Stomach smooth muscle (tissue), 2 donors: ENCODE measurements at regions not wholly inside any gene's neighbourhood (a gene's known extent, or its start where the extent isn't known, plus 50 kb on each side); places are given as distances from the start of the nearest gene placed in this dataset.

ENCODE experiments used
- H3K27ac ChIP-seq: one replicate; pipeline ENCODE4 v1.7.0; 2013; ENCODE audit warnings: mild to moderate bottlenecking, low read length, inconsistent platforms
- H3K27me3 ChIP-seq, 2 donors: one replicate each; pipeline ENCODE4 v1.7.0; 2013; ENCODE audit warnings: low read length in 2 of 2; ENCODE audit not compliant: insufficient read depth in 2 of 2, control insufficient read depth in 1 of 2
- H3K36me3 ChIP-seq, 2 donors: one replicate each; pipeline ENCODE4 v1.7.0; 2013; ENCODE audit warnings: low read length in 2 of 2; ENCODE audit not compliant: control insufficient read depth in 2 of 2, insufficient read depth in 2 of 2
- H3K4me1 ChIP-seq: one replicate; pipeline ENCODE4 v1.7.0; 2013; ENCODE audit warnings: low read length; ENCODE audit not compliant: control insufficient read depth, insufficient read depth
- H3K4me3 ChIP-seq, 2 donors: one replicate each; pipeline ENCODE4 v1.7.0; 2013; ENCODE audit warnings: low read length in 2 of 2
- H3K9ac ChIP-seq, 2 donors: one replicate each; pipeline ENCODE4 v1.7.0; 2013; ENCODE audit warnings: low read length in 2 of 2, mild to moderate bottlenecking in 1 of 2
- H3K9me3 ChIP-seq, 2 donors: one replicate each; pipeline ENCODE4 v1.7.0; 2013; ENCODE audit warnings: low read length in 2 of 2; ENCODE audit not compliant: control insufficient read depth in 2 of 2
- donor health status: healthy.
- donor health status: Pancreatic carcinoma.

DNA sequence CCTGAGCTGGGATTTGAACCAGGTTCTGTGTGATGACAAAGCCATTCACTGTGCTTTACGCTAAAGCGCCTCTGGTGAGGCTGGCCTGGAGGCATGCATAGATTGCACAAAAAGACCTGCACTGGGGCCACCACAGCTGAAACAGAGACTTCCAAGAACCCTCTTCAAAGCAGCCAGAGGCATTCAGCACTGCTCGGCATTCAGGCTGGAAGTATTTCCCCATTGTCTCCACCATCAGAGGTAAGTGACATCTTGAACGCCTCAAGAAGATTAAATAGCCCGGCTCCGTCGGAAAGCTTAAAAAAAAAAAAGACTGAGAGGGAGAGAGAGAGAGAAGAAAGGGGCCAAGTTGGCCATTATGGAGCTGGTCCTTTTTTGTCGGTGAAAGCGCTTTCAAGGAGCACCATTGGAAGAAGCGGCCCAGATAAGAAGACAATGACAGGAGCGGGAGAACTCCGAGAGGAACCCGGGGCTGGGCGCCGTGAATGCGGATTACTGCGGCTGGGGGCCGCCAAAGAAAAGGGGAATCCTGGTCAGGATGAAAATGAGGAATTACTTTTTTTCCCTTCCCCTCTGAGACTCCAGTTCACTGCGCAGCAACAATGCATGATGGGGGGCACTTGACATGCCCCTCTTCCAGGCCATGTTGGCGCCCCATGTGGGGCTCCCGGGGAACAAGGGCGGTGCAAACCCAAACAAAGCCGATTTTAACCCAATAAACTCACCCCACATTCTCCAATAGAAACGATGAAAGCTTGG, 228.3 kb downstream of the MYCN start:
- Histone ChIP-seq H3K36me3 (no peaks in the 10 kb centered on the region), H3K4me3 (no peak overlapping the region), H3K27ac (no peak overlapping the region), H3K9ac (no peak overlapping the region), H3K4me1 (no peaks in the 10 kb centered on the region), H3K9me3 (no peaks in the 10 kb centered on the region), H3K27me3 (no peaks in the 10 kb centered on the region)

DNA sequence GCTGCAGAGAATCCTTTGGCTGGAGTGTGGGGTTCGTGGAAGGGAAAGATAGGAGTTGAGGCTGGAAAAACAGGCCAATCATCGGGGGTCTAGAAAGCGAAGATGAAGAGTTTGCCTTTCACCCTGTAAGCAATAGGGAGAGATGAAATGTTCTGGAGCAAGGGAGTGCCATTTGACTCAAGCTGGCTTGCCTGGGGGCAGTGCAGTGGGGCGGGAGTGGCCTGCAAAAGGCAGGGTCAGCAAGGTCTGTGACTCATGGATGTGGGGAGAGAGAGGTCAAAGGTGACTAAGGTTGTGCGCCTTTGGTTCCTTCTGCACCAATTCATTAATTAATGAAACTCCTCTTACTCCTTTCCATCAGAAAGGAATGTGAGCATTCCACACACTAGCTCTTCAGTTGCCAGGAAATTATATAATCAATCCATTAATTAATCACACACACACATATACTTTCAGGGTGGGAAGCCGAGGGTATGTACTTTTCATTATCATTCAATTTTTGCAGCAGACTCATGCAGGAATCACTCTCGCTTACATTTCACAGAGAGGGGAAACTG, 227.6 kb downstream of the MYCN start:
- Histone ChIP-seq H3K4me3 (no peak overlapping the region), H3K4me1 (no peaks in the 10 kb centered on the region), H3K9ac (no peak overlapping the region), H3K27me3 (no peaks in the 10 kb centered on the region), H3K27ac (no peak overlapping the region), H3K36me3 (no peaks in the 10 kb centered on the region), H3K9me3 (no peaks in the 10 kb centered on the region)

DNA sequence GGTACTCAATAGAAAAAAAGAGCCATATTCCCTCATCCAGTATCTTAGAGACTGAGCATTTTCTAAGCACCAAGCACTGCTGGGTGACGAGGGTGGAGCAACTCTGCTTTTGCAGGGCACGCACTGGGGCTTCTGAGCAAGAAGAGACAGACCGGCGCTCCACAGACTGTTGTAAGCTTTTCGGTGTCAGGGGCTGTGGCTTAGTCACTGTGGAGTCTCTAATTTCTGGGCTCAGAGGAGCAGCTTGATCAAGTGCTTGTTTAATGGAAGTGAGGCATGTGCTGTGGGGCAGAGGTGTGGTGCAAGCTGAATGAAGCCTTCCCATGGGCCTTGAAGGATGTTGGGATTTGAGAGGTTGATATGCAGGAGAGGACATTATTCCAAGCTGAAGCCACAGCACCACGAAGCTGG, 227.1 kb downstream of the MYCN start:
- Histone ChIP-seq H3K4me1 (no peaks in the 10 kb centered on the region), H3K36me3 (no peaks in the 10 kb centered on the region), H3K9ac (no peak overlapping the region), H3K27me3 (no peaks in the 10 kb centered on the region), H3K27ac (no peak overlapping the region), H3K4me3 (no peak overlapping the region), H3K9me3 (no peaks in the 10 kb centered on the region)

- H3K36me3 ChIP-seq: no peaks in the 10 kb centered on the region
- no peaks in the 10 kb centered on the region for H3K4me1 ChIP-seq
- H3K4me3 ChIP-seq: no peak overlapping the region
- no peak overlapping the region for H3K27ac ChIP-seq
- H3K9me3 ChIP-seq: no peaks in the 10 kb centered on the region
- no peak overlapping the region for H3K9ac ChIP-seq
- no peaks in the 10 kb centered on the region for H3K27me3 ChIP-seq
Measured at GRCh38 chr2:16166327-16166981, 226.1 kb downstream of the MYCN start.

- no peaks in the 10 kb centered on the region for H3K4me1 ChIP-seq
- no peak overlapping the region for H3K9ac ChIP-seq
- H3K9me3 ChIP-seq: no peaks in the 10 kb centered on the region
- no peaks in the 10 kb centered on the region for H3K36me3 ChIP-seq
- no peak overlapping the region for H3K4me3 ChIP-seq
- H3K27ac ChIP-seq: no peak overlapping the region
- no peaks in the 10 kb centered on the region for H3K27me3 ChIP-seq
Measured at GRCh38 chr2:16165518-16166326, 225.4 kb downstream of the MYCN start.

- no peaks in the 10 kb centered on the region for H3K36me3 ChIP-seq
- H3K9ac ChIP-seq: no peak overlapping the region
- no peaks in the 10 kb centered on the region for H3K27me3 ChIP-seq
- H3K27ac ChIP-seq: no peak overlapping the region
- H3K4me1 ChIP-seq: no peaks in the 10 kb centered on the region
- H3K9me3 ChIP-seq: no peaks in the 10 kb centered on the region
- H3K4me3 ChIP-seq: no peak overlapping the region
Measured at GRCh38 chr2:16162491-16163040, 222.2 kb downstream of the MYCN start.

GRCh38 chr2:16161768-16162490, 221.6 kb downstream of the MYCN start:
- no peaks in the 10 kb centered on the region for H3K4me1 ChIP-seq
- no peak overlapping the region for H3K27ac ChIP-seq
- no peaks in the 10 kb centered on the region for H3K27me3 ChIP-seq
- no peaks in the 10 kb centered on the region for H3K9me3 ChIP-seq
- no peaks in the 10 kb centered on the region for H3K36me3 ChIP-seq
- no peak overlapping the region for H3K4me3 ChIP-seq
- H3K9ac ChIP-seq: no peak overlapping the region

GRCh38 chr2:16161085-16161565, 220.8 kb downstream of the MYCN start:
- H3K9me3 ChIP-seq: no peaks in the 10 kb centered on the region
- H3K4me1 ChIP-seq: no peaks in the 10 kb centered on the region
- H3K27ac ChIP-seq: no peak overlapping the region
- no peak overlapping the region for H3K4me3 ChIP-seq
- no peak overlapping the region for H3K9ac ChIP-seq
- H3K36me3 ChIP-seq: no peaks in the 10 kb centered on the region
- H3K27me3 ChIP-seq: no peaks in the 10 kb centered on the region

DNA sequence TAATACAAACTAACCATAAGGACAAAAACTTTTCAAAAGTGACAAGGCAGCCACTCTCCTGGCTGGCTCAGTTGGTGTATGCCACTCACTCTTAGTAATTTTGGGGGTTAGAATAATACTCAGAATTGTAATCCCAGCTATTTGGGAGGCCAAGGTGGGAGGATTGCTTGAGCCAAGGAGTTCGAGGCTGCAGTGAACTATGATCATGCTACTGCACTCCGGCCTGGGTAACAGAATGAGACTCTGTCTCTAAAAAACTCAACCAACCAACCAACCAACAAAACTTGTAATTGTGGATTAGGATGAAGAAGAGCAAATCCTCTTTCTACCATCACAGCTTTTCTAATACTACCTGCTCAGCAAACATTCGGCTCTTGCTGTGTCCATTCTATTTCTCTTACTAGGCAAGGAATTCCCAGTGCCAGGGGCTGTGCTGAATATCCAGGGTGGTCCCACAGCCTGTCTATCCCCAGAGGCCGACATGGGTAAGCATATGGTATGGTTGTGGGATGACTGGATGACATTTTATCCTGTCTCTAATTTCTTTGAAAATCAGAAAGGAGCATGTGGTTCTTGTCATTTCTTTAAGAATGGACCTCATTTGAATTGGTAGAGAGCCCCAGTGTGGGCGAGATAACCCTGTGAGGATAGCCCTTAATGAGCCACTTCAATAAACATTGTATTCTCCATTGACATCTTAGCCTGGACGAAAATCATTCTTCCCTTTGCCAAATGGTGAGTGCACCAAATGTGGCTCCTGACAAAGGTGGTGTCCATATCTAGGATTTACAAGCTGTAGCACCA, 220.1 kb downstream of the MYCN start:
- H3K36me3 ChIP-seq: no peaks in the 10 kb centered on the region
- H3K9ac ChIP-seq: no peak overlapping the region
- H3K4me1 ChIP-seq: no peaks in the 10 kb centered on the region
- H3K27me3 ChIP-seq: no peaks in the 10 kb centered on the region
- H3K27ac ChIP-seq: no peak overlapping the region
- no peak overlapping the region for H3K4me3 ChIP-seq
- H3K9me3 ChIP-seq: no peaks in the 10 kb centered on the region
